GM03348 (cell line): ENCODE measurements at regions not wholly inside any gene's neighbourhood (a gene's known extent, or its start where the extent isn't known, plus 50 kb on each side); places are given as distances from the start of the nearest gene placed in this dataset.
A peak's percentile ranks its signal among the peaks of the same experiment; 100 is the strongest.

Experiments
- DNase-seq: peaks from one replicate; pipeline ENCODE4 v3.0.0; 2012; ENCODE audit warnings: low spot score

DNA sequence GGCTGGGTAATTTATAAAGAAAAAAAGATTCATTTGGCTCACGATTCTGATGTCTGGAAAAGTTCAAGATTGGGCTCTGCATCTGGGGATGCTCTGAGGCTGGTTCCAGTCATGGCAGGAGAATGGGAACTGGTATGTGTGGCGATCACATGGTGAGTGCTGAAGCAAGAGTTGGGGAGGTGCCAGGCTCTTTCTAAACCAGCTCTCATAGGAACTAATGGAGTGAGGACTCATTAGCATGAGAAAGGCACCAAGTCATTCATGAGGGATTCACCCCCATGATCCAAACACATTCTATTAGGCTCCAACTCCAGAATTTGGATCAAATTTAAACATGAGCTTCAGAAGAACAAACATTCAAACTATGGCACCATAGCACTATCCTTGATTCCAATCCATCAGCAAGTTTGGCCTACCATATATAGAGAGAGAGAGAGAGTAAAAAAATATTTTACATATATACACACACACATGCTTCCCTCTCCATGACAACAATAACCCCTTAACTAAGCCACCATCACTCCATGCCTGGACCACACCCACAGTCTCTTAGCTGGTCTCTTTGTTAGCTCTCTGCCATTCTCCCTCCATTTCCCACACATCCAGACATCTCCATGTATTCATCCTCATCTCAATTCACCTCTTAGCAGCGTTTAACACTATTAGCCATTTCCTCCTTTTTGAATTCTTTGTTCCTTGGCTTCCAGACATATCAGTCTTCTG, 57.9 kb downstream of the NPY start:
- DNase-seq, result no peak

DNA sequence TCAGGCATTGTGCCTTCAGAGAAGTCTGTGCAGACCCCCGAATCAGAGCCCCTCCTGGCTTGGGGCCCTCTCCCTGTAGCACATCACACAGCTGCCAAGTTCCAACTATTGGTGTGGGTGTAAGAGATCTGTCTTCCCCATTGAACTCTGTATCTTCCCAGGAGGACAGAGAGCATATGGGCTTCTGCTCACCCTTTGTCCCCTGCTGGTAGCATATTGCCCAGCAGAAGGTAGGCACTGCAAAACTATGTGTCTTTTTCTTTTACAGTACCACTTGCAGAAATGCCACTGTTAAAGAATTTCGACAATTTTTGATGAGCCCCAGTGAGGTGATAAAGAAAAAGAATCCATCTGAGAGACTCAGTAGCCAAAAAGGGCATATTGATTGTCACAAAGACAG, 59.6 kb downstream of the NPY start:
- no peak for DNase-seq

DNA sequence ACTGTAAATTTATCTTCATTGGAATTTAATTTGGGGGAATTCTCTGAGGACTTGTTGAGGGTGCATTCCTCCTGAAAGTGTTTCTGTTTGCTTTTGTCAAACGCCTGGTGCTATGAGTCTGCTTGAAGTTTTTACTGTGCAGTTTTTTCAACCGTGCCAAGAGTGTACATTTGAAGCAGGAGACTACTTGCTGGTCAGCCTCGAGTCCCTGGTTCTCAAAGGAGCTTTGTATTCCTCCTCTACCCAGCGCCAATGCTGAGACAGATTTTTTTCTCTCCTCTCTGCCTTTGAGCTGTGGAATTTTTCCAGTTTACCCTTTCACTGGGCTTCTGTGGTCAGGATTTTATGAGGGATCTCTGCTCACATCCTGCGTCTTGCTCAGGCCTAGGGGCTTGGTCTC, 62.1 kb downstream of the NPY start:
- no peak for DNase-seq

DNA sequence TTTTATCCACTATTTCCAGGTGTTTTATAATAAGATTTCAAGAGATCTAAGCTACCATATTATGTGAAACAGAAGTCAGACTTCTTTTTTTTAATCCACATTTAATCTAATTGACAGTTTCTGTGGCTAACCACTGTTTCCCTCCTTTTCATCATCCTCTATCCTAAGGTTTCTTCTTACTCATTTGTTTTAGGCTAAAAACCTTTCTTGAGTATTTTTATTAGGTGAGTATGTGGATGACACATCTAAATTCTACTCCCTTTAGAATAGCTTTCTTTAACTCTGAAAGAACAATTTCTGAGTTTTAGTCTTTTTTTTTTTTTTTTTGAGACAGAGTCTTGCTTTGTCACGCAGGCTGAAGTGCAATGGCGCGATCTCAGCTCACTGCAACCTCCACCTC, 62.7 kb downstream of the NPY start:
- DNase-seq, result no peak

DNA sequence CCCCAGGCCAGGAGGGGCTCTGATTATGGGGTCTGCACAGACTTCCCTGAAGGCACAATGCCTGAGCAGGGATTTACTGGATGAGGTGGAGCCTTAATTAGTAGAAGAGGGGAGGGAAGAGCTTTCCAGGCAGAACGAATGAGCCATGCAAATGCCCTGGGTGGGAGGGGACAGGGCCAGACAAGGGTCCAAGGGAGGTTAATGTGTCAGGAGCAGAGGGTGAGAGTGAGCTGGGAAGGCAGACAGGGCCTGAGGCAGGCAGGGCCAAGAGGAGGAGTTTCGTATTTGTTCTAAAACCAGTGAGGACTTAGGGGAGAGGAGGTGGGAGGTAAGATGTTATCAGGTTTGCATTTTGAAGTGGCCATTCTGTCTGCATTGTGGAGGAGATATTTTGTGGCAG, 65.3 kb downstream of the NPY start:
- no peak for DNase-seq

DNA sequence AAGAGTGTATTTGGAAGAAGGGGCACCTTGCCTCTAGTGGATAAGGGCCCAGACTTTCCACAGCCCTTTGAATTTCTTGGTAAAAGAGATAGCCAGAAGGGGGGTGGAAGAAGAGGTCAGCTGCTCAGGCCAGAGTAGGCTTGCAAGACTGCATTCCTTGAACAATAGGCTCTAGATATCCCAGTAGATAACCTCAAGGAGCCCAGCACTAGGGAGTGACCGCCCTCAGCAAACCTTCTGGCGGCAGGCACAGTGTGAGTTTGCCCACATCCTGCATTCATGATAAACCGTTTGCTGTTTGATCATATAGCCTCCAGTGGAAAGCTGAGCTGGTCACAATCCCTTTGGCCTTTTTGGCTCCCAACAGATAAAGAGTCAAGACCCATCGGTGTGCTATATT, 70.5 kb downstream of the NPY start:
- DNase-seq, result no peak

DNA sequence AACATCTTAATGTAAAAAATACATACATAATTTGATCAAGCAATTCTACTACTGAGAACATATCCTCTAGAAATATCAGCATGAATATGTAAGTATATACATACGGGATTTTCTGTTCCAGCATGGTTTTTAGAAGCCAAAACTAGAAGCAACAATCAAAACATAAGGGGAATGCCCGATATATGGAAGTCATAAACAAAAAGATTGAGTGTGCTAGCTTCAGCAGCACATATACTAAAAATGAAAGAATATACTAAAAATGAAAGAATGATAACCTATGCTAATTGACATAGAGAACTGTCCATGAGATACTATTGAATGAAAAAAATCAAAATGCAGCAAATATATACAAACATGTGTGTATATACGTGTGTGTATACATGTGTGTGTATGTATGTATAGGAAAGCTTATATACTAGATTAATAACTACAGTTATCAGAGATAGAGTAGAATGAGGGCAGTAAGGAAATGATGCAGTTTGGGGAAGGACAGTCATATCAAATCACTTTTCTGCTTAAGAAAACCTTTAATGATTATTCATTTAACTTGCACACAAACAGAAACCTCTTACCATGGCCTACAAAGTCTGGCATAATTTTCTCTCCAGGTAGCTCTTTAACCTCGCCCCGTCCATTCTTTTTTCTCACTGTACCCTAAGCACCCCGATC, 72.9 kb downstream of the NPY start:
- DNase-seq, result no peak

DNA sequence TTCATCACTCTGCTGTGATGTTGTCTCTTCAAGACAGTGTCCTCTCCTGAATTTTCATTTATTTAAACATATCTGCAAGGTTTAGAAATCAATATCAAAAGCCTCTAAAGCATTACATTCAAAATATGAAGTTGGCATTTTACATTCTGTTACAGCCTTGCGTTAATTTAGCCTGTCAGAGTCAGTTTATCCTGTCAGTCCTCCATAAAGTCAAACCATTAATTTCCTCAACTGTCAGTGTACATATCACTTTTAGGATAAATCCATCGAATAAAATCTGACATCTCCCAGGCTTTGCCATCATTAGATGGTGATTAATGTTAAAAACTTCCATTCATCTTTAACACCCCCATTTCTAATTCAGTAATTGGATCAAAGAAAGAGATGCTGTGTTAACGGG, 77.0 kb downstream of the NPY start:
- no peak for DNase-seq

DNA sequence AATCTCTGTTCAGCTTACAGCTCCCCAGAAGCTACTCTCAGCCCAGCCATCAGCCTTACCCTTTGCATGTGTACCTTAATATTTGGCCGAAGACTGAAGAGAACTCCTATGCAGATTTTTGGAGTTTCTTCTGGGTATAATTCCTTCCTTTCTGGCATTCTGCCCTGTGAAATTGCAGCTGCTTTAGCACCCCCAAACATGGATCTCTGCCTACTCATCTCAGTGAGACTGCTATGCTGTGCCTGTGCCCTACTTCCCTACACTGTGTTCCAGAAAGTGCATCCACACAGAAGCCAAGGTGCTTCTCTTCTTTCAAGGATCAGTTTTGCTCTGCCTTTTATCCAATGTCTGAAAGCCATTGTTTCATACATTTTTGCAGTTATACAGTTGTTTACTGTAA, 81.6 kb downstream of the NPY start:
- no peak for DNase-seq

DNA sequence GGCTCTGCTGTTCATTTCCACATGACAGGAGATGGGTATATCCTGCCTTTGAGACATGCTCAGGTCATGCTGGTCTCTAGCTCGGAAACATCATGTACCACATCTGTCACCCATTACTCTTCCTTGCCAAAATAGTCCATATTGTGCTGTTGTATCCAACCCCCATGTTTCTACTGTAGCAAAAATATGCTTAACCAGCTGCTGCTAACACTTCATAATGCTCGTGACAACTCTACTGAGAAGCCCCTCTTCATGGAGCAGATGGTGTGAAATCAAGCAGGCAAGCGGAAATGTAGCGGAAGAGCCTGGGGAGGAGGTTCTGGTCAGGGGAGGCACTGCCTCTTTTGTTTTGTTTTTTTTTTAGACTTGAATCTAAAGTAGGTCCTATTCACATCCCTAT, 82.9 kb downstream of the NPY start:
- DNase-seq, result no peak

DNA sequence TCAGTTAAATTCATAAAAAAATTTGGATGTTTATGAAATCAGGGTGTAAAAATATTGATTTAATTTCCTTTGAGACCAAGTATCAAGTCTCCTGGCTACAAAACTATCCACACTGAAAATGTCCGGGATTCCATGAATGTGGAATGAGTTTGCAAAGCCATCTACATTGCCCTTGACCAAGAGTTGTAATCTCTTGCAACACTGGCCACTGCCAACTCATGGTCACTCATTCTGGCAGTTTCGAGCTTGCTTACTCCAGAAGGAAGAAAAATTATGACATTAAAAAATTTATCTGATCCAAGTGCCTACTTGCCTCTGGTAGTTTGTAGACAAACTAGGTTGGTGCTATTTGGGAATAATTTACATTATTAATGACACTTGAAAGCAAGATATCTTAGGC, 84.2 kb downstream of the NPY start:
- DNase-seq, result no peak

DNA sequence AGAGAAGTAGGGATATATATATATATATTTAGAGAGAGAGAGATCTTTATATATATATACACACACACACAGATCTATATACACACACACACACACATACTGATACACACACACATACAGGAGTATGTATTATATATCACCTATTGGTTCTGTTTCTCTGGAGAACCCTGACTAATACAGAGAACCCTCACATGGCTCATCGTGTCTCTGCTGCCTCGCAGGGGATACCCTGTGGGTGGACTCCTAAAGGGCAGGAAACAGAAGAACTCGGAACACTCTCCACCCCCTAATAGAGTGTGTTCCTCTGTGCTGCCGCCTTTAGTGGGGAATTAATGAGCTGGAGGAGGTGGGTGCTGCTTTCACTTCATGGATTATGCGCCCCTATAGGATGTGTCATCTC, 86.6 kb downstream of the NPY start:
- DNase-seq, result no peak

DNA sequence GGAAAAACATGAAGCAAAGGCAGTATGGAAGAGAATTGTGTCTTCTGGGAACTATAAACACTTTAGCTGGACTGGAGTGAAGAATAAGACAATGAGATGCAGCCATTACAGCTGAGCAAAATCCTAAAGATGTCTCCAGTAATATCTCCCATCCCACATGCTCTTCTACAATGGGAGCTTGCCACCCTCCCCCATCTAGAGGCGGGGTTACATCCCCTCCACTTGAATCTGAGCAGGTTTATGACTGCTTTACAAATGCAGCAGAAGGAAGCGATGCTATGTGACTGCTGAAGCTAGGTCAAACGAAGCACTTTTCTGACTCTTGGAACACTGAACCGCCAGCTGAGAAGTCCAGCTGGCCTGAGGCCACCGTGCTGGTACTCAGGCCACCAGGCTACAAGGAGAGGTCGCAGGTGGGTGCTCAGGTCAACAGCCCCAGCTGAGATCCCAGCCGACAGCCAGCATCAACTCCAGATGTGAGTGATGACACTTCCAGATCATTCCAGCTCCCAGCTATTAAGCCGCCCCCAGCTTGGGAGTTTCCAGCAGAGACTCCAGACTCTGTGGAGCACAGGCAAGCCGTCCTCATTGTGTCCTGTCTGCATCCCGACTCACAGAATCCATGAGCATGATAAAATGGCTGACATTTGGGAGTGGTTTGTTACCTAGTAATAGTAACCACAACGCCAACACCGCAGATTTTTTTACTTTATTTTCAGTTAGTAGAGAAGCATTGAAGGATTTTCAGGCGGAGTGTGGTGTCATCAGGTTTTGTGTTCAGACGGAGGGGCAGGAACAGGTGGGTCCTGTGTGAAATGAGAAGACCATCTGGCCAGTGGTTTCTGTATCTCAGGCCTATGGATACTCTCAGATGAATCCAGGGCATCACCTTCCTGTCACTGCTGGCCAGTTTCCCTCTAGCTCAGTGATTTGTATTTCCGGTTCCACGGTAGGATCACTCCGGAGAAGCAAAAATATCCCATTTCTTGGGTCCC, 89.3 kb downstream of the NPY start:
- DNase-seq, result no peak

DNA sequence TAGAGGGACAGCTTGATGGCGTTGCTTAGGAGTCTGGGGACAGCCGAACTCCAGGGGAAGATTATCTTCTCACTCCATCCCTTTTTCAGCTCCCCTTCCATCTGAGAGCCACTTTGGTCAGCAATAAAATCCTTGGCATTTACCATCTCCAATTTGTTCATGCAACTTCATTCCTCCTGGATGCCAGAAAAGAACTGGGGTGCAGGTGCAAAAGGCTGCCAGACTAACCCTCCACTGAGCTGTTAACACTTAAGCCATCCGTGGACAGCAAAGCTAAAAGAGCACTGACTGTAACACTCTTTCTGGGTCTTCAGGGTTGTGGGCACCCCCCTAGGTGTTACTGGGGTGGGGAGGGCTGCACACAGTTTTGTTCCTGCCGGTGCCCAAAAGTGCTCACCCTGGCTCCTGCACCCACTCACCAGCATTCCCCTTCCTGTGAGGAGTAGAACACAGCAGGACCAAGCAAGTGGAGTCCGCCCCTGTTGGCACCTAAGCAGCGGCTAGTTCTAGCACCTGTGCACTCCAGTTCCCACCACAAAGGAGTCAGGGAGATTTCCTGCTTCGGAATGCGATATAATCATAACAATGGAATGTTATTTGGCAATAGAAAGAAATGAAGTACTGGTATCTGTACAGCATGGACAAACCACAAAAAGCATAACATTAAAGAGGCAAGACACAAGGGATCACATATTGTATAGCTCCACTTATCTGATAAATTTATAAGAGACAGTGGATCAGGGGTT, 95.1 kb downstream of the NPY start:
- no peak for DNase-seq

DNA sequence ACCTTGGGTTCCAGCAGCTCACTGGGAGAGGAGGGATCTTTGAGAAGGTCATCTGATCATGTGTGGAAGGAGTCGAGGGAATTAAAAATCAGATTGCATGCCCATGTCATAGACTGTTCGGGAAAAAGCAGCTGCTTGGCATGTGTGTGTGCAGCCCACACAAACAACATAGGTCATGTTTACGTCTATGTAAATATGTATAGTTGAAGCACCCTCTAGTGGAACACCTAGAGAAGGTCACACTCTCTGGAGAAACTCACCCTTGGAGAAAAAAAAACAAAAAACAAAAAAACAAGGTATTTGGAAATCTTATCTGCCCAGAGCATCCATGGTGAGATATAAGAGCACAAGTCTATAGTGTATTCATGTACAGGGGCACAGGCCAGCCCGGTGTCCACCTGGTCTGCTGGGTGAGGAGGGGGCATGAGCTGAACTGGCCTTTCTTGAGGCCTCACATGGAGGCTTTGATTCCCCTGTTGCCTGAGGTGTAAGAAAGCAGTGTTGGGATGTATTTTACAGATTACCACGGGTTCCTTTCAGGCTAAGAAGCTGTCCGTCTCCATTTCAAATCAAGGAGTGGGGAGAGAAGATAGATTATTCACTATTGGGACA, 98.0 kb downstream of the NPY start:
- DNase-seq, result peak; percentile 25

DNA sequence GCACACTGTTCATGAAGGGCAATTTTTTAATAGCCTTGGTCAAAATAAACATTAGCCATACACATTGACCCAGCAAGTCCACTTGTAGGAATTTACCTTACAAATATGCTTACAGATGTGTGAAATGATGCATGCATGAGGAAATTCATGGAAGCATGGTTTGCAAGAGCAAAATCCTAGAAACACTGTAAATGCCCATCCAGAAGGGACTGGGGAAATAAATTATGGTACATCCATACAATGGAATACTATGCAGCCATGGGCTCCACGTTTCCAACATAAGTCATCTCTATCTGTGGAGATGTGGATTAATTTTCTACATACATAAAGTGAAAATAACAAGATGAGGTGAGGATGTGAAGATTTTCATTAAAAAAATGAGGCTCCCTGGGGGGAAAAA, 99.1 kb downstream of the NPY start:
- DNase-seq, result no peak

DNA sequence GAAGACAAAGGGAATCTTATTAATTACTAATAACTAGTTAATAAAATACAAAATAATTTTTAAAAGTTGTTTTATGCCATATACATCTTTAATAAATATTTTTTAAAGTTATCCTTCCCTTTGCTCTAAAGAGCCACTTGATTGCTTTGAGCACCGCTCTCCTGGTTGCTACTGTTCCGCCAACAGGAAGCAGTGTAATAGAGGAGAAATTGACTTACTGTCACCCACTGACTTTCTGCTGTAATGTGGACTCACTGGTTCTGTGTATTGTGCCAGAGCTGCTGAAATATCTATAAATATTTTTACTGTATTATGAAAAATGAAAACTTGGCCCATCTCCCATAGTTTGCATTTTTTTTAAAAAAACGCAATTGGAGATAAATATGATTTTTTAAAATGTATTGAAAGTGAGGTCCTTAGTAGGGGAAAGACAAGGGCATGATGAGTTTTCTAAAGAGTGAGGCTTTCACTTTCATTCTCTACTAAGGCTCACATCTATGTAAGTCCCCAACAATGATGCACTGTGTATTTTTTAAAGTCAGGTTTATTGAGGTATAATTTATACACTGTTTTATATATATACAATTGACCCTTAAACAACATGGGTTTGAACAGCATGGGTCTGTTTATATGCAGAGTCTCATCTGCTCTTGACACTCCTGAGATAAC, 100.5 kb downstream of the NPY start:
- DNase-seq, result no peak

DNA sequence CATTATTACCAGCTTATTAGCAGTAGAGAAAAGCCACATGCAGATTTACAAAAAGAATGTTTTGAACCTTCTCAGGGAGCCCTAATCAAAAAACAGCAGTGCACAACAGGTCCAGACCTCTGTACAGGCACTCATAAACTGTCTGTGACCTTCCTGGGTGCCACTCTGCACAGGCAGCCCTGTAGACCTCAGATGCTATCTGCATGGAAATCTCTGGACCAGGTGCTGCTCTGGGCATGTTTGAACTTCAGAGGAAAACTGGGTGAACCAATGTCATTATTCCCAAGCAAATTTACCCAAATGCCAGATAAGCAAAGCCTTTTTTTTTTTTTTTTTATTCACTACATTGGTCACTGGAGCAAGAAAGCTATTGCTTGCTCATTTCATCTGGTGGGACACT, 104.2 kb downstream of the NPY start:
- no peak for DNase-seq

DNA sequence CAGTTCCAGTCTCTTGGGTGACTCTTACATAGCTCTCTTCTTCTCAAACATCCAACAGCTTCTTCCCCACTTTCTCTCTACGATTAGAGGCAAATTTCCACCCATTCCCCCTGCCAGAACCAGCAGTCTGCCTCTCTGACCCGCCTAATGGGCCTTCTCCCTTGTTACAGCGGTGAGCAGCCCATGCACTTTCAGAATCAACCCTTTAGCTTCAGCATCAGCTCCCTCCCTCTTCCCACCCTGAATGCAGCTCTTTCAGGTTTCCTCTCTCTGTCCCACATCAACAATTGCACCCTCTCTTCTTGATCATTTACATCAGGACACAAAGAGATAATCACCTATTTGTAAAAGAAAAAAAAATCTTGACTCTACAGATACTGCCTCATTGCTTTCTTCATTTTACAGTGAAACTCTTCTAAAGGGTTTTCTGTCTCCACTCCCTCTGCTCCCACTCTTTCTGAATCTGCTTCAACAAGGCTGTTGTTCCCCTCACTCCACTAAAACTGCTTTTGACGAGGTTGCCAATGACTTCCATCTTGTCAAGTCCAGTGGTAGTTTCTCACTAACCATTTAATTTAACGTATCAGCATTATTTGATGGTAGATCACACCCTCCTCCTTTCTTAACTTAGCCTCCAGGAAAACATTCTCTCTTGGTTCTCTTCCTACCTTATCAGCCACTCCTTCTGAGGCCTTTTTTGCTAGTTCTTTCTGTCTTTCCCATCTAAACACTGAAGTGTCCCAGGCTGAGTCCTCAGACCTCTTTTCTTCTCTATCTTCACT, 106.6 kb downstream of the NPY start:
- no peak for DNase-seq

DNA sequence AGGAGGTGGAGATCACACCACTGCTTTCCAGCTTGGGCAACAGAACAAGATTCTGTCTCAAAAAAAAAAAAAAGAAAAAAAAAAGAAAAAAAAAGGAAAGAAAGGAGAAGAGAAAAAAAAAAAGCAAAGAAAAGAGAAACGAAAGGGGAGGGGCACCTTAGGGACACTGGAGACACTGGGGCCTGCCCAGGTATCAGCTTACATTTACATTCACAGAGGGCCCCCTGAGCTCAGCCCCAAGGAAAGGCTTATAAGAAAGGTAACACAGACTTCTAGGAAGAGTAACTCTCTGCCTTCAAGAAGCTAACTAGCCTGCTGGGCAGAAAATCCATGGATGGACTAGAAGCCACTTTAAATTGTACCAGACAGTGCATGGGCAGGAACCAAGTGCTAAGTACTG, 108.8 kb downstream of the NPY start:
- no peak for DNase-seq
